ENCODE measurements at regions not wholly inside any gene's neighbourhood (a gene's known extent, or its start where the extent isn't known, plus 50 kb on each side); places are given as distances from the start of the nearest gene placed in this dataset.

DNA sequence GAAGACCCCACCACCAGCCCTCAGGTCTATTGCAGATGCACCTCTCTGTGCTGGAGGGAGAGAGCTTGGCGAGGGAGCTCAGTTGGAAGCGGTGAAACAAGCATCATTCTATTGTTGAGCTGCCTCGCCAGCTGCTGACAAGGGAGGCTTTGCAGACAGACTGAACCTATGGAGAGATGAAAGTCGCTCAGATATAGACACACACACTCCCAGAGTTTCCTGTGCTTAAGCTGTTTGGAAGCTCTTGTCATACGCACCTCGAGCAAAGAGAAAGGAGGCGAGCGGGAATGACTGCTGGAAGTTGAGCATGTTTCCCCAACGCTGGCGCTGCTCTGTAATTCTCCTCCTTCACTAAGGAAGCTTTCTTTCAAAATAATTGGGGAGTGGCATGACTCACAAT, 126.1 kb downstream of the TRIM29 start:
- H3K36me3 ChIP-seq: no peaks in the 10 kb centered on the region
- no peaks in the 10 kb centered on the region for H3K9me3 ChIP-seq
- no peak for DNase-seq (ENCODE audit: extremely low spot score in 2 of 2)
- TF ChIP-seq, protein P1, sequence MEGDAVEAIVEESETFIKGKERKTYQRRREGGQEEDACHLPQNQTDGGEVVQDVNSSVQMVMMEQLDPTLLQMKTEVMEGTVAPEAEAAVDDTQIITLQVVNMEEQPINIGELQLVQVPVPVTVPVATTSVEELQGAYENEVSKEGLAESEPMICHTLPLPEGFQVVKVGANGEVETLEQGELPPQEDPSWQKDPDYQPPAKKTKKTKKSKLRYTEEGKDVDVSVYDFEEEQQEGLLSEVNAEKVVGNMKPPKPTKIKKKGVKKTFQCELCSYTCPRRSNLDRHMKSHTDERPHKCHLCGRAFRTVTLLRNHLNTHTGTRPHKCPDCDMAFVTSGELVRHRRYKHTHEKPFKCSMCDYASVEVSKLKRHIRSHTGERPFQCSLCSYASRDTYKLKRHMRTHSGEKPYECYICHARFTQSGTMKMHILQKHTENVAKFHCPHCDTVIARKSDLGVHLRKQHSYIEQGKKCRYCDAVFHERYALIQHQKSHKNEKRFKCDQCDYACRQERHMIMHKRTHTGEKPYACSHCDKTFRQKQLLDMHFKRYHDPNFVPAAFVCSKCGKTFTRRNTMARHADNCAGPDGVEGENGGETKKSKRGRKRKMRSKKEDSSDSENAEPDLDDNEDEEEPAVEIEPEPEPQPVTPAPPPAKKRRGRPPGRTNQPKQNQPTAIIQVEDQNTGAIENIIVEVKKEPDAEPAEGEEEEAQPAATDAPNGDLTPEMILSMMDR (IDR thresholded peaks at IDR 0.05): no peak
- TF ChIP-seq POLR2AphosphoS5 (IDR thresholded peaks at IDR 0.05; ENCODE audit: insufficient read depth in 1 of 2, low read depth in 1 of 2) (no peak), POLR2A (IDR thresholded peaks at IDR 0.05) (no peak)
- H3K27me3 ChIP-seq: no peaks in the 10 kb centered on the region
- H3K27ac ChIP-seq: no peak overlapping the region
- intact Hi-C loops (cut with DNase I): no loop called here
- H3K4me3 ChIP-seq: no peak overlapping the region
- H3K4me1 ChIP-seq: peaks cover 3% of the 10 kb centered on the region

DNA sequence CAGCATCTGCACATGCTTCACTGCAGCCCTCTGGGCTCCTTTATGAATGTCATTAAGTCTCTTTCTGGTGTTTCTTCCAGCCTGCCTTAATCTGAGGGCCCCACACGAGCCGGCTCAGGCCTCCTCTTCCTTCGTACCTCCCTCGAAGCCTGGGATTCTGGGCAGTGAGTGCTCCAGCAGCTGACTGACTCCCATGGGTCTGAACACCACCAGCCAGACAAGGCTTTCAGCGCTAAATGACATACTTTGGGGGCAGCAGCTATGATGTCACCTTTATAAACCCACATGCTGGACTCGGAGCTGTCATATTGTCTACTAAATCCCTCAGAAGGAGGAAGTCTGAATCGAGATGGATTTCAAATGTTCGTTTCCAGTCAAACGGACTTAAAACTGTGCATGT, 127.1 kb downstream of the TRIM29 start:
- no peaks in the 10 kb centered on the region for H3K9me3 ChIP-seq
- DNase-seq (ENCODE audit: extremely low spot score in 2 of 2): no peak
- H3K27me3 ChIP-seq: no peaks in the 10 kb centered on the region
- no peak for TF ChIP-seq POLR2AphosphoS5 (IDR thresholded peaks at IDR 0.05; ENCODE audit: insufficient read depth in 1 of 2, low read depth in 1 of 2)
- no peak for TF ChIP-seq POLR2A (IDR thresholded peaks at IDR 0.05)
- TF ChIP-seq, protein P1 (IDR thresholded peaks at IDR 0.05): no peak
- peaks cover 3% of the 10 kb centered on the region for H3K4me1 ChIP-seq
- no peaks in the 10 kb centered on the region for H3K36me3 ChIP-seq
- intact Hi-C loops (cut with DNase I): no loop called here
- no peak overlapping the region for H3K4me3 ChIP-seq
- H3K27ac ChIP-seq: no peak overlapping the region

DNA sequence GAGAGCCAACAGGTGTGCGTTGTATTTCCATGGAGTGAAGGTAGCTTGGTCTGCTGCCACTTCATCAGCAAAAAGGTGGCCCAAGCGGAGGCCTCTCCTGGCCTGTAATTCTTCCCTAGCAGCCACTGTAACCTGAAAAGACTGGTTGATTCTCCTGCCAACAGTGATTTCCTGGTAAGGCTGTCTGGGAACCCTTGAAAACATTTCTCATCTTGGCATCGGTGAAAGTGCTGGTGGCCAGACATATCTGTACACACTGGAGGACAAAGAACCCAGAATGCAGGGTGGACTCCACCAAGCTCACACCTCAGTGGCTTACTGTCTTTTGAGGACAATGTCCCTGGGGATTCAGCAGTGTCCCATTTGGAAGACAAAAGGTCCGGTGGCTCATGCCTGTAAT, 128.0 kb downstream of the TRIM29 start:
- Histone ChIP-seq H3K4me1 (peaks cover 3% of the 10 kb centered on the region), H3K4me3 (no peak overlapping the region), H3K27ac (no peak overlapping the region), H3K9me3 (no peaks in the 10 kb centered on the region), H3K27me3 (no peaks in the 10 kb centered on the region), H3K36me3 (no peaks in the 10 kb centered on the region)
- intact Hi-C loops (cut with DNase I): no loop called here
- DNase-seq (ENCODE audit: extremely low spot score in 2 of 2): no peak
- TF ChIP-seq POLR2A (IDR thresholded peaks at IDR 0.05) (no peak), POLR2AphosphoS5 (IDR thresholded peaks at IDR 0.05; ENCODE audit: insufficient read depth in 1 of 2, low read depth in 1 of 2) (no peak)
- TF ChIP-seq, protein P1 (IDR thresholded peaks at IDR 0.05): no peak

DNA sequence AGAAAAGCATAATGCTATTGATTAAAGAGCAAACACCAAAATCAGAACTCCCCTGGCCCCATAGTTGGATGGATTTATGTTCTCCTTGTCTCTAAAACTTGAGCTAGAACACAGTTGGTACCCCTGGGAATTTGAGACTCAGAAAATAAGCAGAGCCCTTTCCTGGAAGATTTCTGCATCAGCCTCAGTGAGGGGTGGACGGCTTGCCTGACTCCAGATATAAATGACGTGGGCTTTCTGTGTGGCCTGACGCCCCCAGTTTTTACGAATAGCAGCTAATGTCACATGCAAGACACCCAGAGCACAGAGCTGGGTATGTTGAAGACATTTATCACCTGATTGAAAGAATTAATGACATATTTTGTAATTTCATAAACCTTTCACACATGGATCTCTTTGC, 130.8 kb downstream of the TRIM29 start:
- Histone ChIP-seq H3K4me1 (no peaks in the 10 kb centered on the region), H3K9me3 (no peaks in the 10 kb centered on the region), H3K27ac (no peak overlapping the region), H3K27me3 (no peaks in the 10 kb centered on the region), H3K36me3 (no peaks in the 10 kb centered on the region), H3K4me3 (no peak overlapping the region)
- intact Hi-C loops (cut with DNase I): no loop called here
- TF ChIP-seq POLR2A (IDR thresholded peaks at IDR 0.05) (no peak), POLR2AphosphoS5 (IDR thresholded peaks at IDR 0.05; ENCODE audit: insufficient read depth in 1 of 2, low read depth in 1 of 2) (no peak)
- TF ChIP-seq, protein P1 (IDR thresholded peaks at IDR 0.05): no peak
- no peak for DNase-seq (ENCODE audit: extremely low spot score in 2 of 2)

DNA sequence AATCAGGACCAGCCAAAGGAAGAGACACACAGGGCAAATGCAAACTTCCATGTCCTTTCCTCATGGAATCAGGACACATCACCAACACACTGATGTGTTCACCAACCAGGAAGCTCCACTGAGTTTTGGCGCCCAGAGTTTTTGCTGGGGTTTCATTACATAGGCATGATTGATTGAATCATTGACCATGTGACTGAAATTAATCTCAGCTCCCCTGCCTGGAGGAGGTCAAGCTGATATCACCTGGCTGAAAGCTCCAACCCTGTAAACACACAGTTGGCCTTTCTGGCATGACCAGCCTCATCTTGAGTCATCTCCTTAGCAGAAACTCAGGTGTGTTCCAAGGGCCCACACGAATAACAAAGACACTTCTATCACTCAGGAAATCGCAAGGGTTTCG, 133.2 kb downstream of the TRIM29 start:
- intact Hi-C loops (cut with DNase I): no loop called here
- TF ChIP-seq POLR2A (IDR thresholded peaks at IDR 0.05) (no peak), POLR2AphosphoS5 (IDR thresholded peaks at IDR 0.05; ENCODE audit: insufficient read depth in 1 of 2, low read depth in 1 of 2) (no peak)
- TF ChIP-seq, protein P1 (IDR thresholded peaks at IDR 0.05): no peak
- DNase-seq (ENCODE audit: extremely low spot score in 2 of 2): no peak
- Histone ChIP-seq H3K4me3 (no peak overlapping the region), H3K9me3 (no peaks in the 10 kb centered on the region), H3K36me3 (no peaks in the 10 kb centered on the region), H3K4me1 (no peaks in the 10 kb centered on the region), H3K27me3 (no peaks in the 10 kb centered on the region), H3K27ac (no peak overlapping the region)
